Esophagus squamous epithelium (tissue), 5 donors: ENCODE measurements at regions not wholly inside any gene's neighbourhood (a gene's known extent, or its start where the extent isn't known, plus 50 kb on each side); places are given as distances from the start of the nearest gene placed in this dataset.
"Not testable (repeated sequence)": the region's sequence is repeated elsewhere in the genome, so short reads cannot be mapped to it uniquely, and the experiment has no call there.

ENCODE experiments used
- DNase-seq: peaks from one replicate; lab custom pipeline; 2025; lab: John Stamatoyannopoulos, UW
- H3K27ac ChIP-seq, 4 donors: fragments of 200-600 bp; sonication (generic); one replicate each; pipeline ENCODE4 v1.5.1; 2016 to 2019; ENCODE audit warnings: mild to moderate bottlenecking in 1 of 4
- H3K27me3 ChIP-seq, 4 donors: fragments of 200-600 bp; sonication (generic); 1 replicate in 3 of 4; 2 replicates in 1 of 4; pipeline versions ENCODE4 v1.5.1 to v1.6.0; 2017 to 2021; ENCODE audit warnings: antibody characterized with exemption in 1 of 4
- H3K36me3 ChIP-seq, 3 donors: fragments of 200-600 bp; sonication (generic); one replicate each; pipeline ENCODE4 v1.5.1; 2016 to 2019
- H3K4me1 ChIP-seq, 3 donors: fragments of 200-600 bp; sonication (generic); one replicate each; pipeline ENCODE4 v1.5.1; 2017 to 2019
- H3K4me3 ChIP-seq, 4 donors: fragments of 200-600 bp; sonication (generic); 1 replicate in 3 of 4; 2 replicates in 1 of 4; pipeline ENCODE4 v1.5.1; 2016 to 2019; ENCODE audit warnings: mild to moderate bottlenecking in 2 of 4, moderate library complexity in 1 of 4
- H3K9me3 ChIP-seq, 3 donors: fragments of 200-600 bp; sonication (generic); one replicate each; pipeline ENCODE4 v1.5.1; 2016 to 2019
- POLR2A ChIP-seq, 4 donors: fragments of 450-650 bp; IDR thresholded peaks; one replicate each; pipeline ENCODE4 v1.6.1; 2017; ENCODE audit warnings: antibody characterized with exemption in 4 of 4, mild to moderate bottlenecking in 4 of 4, moderate library complexity in 3 of 4
- WGBS, 2 donors: methylation state at CpG; one replicate each; pipeline ENCODE4 v1.1.5; 2018; 5-methylcytosine and 5-hydroxymethylcytosine counted together
- intact Hi-C: fragments of 100-400 bp; cut with DNase I; formaldehyde crosslinking; loops from one replicate; pipeline ENCODE4 v1.15.0; 2022
- TF ChIP-seq, protein P1 (sequence below), 6 experiments: fragments of 450-650 bp in 4 of 6; fragments of 200-600 bp in 2 of 6; sonication (generic) in 2 of 6; IDR thresholded peaks; one replicate each; pipeline ENCODE4 v1.5.1; 2016 to 2019; ENCODE audit warnings: antibody characterized with exemption in 6 of 6, mild to moderate bottlenecking in 4 of 6, moderate library complexity in 4 of 6
- donor health status: DM: yes; HTN: yes; CAD: no.

DNA sequence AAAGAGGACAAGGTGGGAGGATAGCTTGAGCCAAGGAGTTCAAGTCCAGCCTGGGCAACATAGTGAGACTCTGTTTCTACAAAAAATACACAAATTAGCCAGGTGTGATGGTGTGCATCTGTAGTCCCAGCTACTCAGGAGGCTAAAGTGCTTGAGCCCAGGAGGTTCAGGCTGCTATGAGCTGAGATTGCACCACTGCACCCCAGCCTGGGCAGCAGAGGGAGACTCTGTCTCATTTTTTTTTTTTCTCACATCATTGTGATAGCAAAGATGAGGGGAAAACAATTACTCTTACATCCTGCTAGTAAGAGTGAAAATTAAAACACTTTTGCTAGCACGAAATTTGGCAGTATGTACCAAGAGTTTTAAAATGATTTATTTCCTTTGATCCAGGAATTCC lies 463.7 kb downstream of the TMEM135 start:
- intact Hi-C loops, result no loop called here
- TF ChIP-seq, protein P1, sequence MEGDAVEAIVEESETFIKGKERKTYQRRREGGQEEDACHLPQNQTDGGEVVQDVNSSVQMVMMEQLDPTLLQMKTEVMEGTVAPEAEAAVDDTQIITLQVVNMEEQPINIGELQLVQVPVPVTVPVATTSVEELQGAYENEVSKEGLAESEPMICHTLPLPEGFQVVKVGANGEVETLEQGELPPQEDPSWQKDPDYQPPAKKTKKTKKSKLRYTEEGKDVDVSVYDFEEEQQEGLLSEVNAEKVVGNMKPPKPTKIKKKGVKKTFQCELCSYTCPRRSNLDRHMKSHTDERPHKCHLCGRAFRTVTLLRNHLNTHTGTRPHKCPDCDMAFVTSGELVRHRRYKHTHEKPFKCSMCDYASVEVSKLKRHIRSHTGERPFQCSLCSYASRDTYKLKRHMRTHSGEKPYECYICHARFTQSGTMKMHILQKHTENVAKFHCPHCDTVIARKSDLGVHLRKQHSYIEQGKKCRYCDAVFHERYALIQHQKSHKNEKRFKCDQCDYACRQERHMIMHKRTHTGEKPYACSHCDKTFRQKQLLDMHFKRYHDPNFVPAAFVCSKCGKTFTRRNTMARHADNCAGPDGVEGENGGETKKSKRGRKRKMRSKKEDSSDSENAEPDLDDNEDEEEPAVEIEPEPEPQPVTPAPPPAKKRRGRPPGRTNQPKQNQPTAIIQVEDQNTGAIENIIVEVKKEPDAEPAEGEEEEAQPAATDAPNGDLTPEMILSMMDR (IDR thresholded peaks at IDR 0.05), result no peak
- TF ChIP-seq POLR2A (IDR thresholded peaks at IDR 0.05), result no peak

DNA sequence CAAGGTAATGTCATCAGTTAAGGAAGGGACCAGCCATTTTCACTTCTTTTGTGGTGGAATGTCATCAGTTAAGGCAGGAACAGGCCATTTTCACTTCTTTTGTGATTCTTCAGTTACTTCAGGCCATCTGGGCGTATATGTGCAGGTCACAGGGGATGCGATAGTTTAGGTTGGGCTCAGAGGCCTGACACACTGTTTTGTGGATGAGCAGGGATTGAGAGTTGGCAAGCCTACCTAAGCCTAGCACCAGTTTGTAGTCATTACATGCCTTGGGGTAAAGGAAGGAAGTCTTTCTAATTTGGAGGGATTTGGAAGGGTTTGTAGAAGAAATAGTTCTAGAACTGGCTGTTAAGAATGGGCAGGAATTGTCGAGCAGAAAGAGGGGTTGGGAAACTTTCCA lies 457.2 kb downstream of the TMEM135 start:
- H3K27me3 ChIP-seq, H3K27ac ChIP-seq, intact Hi-C loops, DNase-seq, H3K36me3 ChIP-seq, H3K4me1 ChIP-seq, H3K4me3 ChIP-seq, H3K9me3 ChIP-seq: not testable (repeated sequence)
- WGBS, 2 donors, result 73 to 84% methylated on average over 3 of the region's 3 CpGs

More for the DNA sequence above, 463.7 kb downstream of the TMEM135 start:
- no peaks in the 10 kb centered on the region for H3K27me3 ChIP-seq
- H3K36me3 ChIP-seq, result no peaks in the 10 kb centered on the region
- H3K4me1 ChIP-seq, result no peaks in the 10 kb centered on the region
- no peak overlapping the region for H3K27ac ChIP-seq
- DNase-seq, result no peak
- 39 to 45% methylated on average over 1 of the region's 1 CpG for WGBS, 2 donors
- H3K4me3 ChIP-seq, result no peak overlapping the region
- no peaks in the 10 kb centered on the region for H3K9me3 ChIP-seq

DNA sequence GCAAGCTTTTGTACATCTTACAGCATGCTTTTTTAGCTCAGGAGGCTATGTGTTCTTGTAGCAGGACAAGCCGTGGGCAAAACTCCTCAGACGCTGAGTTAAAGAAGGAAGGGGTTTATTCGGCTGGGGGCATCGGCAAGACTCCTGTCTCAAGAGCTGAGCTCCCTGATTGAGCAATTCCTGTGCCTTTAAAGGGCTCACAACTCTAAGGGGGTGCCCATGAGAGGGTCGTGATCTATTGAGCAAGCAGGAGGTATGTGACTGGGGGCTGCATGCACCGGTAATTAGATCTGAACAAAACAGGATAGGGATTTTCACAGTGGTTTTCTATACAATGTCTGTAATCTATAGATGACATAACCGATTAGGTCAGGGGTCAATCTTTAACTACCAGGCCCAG lies 456.3 kb downstream of the TMEM135 start:
- H3K4me3 ChIP-seq, DNase-seq, H3K27me3 ChIP-seq, H3K27ac ChIP-seq, intact Hi-C loops, H3K36me3 ChIP-seq, H3K9me3 ChIP-seq, H3K4me1 ChIP-seq: not testable (repeated sequence)
- WGBS, 2 donors, result 67 to 69% methylated on average over 7 of the region's 7 CpGs

DNA sequence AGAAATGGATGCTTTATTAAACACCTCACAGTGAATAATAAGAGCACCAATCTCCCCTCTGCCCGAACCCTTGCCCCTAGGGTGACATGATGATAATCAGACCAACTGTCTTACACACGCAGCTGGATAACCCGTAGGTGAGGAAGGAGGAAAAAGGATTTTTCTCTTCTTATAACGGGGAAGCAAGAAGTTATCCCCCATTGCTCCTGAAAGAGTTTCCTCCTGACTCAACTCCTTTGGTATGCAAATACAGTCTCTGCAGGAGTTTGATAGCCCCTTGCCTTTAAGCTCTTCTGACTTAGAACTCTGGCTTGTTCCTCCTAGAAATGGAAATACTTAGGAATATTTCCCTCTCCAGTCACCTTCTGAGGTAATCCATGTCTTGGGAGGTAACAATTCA lies 455.8 kb downstream of the TMEM135 start:
- H3K9me3 ChIP-seq, result no peaks in the 10 kb centered on the region
- H3K4me1 ChIP-seq, result no peaks in the 10 kb centered on the region
- no peaks in the 10 kb centered on the region for H3K27me3 ChIP-seq
- H3K27ac ChIP-seq, result no peak overlapping the region
- no peak overlapping the region for H3K4me3 ChIP-seq
- 23 to 28% methylated on average over 4 of the region's 4 CpGs for WGBS, 2 donors
- no peaks in the 10 kb centered on the region for H3K36me3 ChIP-seq
- no peak for DNase-seq
- TF ChIP-seq, protein P1 (IDR thresholded peaks at IDR 0.05), result no peak
- no peak for TF ChIP-seq POLR2A (IDR thresholded peaks at IDR 0.05)
- intact Hi-C loops, result no loop called here

DNA sequence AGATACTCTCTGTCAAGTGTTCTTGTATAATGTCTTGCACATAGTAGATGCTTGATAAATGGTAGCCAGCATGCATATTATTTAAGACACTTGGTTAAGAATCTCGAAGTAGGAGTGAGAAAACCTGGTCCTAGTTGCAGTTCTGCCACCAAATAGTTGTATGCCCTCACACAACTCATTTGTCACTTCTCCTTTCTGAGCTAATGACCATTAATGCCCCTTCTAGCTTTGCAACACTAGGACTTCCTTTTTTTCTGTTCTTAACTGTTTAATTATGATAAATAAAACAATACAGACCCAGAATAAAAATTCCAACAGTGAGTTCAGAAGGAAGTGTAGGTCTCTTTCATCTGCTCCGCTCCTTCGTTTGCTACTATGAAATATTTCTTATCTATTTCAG lies 453.6 kb downstream of the TMEM135 start:
- no peak for DNase-seq
- TF ChIP-seq, protein P1 (IDR thresholded peaks at IDR 0.05), result no peak
- TF ChIP-seq POLR2A (IDR thresholded peaks at IDR 0.05), result no peak
- Histone ChIP-seq H3K36me3 (no peaks in the 10 kb centered on the region), H3K4me3 (no peak overlapping the region), H3K4me1 (no peaks in the 10 kb centered on the region), H3K9me3 (no peaks in the 10 kb centered on the region), H3K27ac (no peak overlapping the region), H3K27me3 (no peaks in the 10 kb centered on the region)
- intact Hi-C loops, result no loop called here
- WGBS, 2 donors, result 63 to 66% methylated on average over 3 of the region's 3 CpGs

DNA sequence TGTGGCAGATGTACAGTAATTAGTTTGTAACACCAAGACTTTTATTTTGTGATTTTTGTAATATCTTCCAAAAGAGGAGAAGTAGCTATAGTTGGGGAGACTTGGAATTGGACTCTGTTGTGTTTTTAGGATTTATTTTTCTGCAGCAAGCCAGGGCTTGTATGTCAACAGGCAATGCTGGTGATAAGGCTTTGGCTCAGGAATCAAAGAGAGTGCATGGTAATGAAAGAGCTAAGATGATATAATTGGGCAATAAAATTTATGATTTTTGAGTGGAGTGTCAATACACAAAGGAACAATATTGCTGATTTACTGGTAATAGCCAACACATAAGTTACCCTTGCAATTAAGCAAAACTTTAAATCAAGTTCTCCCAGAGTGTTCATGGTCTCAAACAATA lies 452.9 kb downstream of the TMEM135 start:
- Histone ChIP-seq H3K36me3 (no peaks in the 10 kb centered on the region), H3K4me3 (no peak overlapping the region), H3K4me1 (no peaks in the 10 kb centered on the region), H3K27me3 (no peaks in the 10 kb centered on the region), H3K27ac (no peak overlapping the region), H3K9me3 (no peaks in the 10 kb centered on the region)
- intact Hi-C loops, result no loop called here
- DNase-seq, result no peak
- TF ChIP-seq, protein P1 (IDR thresholded peaks at IDR 0.05), result no peak
- TF ChIP-seq POLR2A (IDR thresholded peaks at IDR 0.05), result no peak
